GM12875 (cell line): ENCODE measurements at regions not wholly inside any gene's neighbourhood (a gene's known extent, or its start where the extent isn't known, plus 50 kb on each side); places are given as distances from the start of the nearest gene placed in this dataset.
"Not testable (repeated sequence)": the region's sequence is repeated elsewhere in the genome, so short reads cannot be mapped to it uniquely, and the experiment has no call there.

Experiments
- H3K4me3 ChIP-seq: one replicate; pipeline ENCODE4 v1.5.1; 2011; ENCODE audit warnings: low read depth, low read length, control low read depth
- TF ChIP-seq, protein P1 (sequence below): IDR thresholded peaks from 2 replicates; pipeline ENCODE4 v1.5.1; 2011; ENCODE audit warnings: low read depth, mild to moderate bottlenecking, control low read depth, inconsistent platforms, low read length, moderate library complexity, borderline replicate concordance; ENCODE audit not compliant: insufficient read depth

- H3K4me3 ChIP-seq = not testable (repeated sequence)
Measured at GRCh38 chr5:102154791-102155605, 141.1 kb downstream of the SLCO4C1 start.

GRCh38 chr5:102154291-102154690, 141.8 kb downstream of the SLCO4C1 start:
- TF ChIP-seq, protein P1, sequence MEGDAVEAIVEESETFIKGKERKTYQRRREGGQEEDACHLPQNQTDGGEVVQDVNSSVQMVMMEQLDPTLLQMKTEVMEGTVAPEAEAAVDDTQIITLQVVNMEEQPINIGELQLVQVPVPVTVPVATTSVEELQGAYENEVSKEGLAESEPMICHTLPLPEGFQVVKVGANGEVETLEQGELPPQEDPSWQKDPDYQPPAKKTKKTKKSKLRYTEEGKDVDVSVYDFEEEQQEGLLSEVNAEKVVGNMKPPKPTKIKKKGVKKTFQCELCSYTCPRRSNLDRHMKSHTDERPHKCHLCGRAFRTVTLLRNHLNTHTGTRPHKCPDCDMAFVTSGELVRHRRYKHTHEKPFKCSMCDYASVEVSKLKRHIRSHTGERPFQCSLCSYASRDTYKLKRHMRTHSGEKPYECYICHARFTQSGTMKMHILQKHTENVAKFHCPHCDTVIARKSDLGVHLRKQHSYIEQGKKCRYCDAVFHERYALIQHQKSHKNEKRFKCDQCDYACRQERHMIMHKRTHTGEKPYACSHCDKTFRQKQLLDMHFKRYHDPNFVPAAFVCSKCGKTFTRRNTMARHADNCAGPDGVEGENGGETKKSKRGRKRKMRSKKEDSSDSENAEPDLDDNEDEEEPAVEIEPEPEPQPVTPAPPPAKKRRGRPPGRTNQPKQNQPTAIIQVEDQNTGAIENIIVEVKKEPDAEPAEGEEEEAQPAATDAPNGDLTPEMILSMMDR = no peak
- H3K4me3 ChIP-seq = no peak overlapping the region

DNA sequence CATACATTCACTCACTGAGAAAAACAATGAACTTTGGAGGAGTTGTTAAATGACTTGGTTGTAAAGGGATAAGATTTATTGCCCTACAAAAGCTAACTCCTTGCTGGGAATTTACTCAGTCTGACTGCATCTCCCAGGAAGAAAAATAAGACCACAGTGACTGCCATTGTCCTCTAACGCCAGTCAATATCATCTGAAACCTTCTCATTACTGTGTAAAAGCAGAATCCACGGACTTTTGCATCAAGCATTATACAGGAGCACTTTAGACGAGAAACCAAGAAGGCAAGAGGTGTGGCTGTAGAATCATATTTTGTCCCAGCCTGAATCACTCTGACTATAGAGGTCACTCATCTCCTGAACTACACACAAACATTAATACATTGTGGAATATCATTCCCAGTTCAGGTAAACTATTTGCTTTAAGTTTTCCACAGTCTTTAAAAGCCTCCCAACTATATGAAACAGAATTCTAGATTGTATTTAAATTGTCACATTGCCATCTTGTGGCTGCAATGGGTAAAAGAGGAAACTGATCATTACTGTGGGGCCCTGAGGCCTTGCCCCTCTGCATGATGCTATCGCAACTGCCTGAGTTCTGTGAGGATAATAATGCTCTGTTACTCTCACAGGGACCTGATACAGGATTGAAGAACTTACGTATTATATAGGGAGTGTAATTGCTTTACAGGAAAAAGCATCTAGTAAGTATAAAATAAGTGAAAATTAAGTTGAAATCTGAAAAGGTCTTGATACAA, 142.9 kb downstream of the SLCO4C1 start:
- no peak overlapping the region for H3K4me3 ChIP-seq
- TF ChIP-seq, protein P1 = 0 out of 2 replicates have a peak, but pooled peaks have one; percentile 2

DNA sequence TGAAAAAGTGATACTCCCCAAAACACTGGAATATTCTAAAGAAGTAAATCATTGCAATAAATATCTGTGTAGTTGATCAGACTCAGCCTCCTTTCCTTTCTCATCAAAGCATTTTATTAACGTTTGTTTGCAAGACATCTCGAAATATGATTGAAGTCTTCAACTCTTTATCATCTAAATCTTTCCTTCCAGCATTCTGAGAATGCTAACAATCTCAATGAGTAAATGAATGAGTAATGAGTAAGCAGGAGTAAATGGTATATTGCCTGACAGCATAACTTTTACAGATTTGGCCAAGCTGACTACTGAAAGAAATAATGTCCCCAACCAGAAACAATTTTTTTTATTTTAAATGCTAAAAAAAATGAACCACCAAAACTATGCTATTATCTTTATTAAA, 157.1 kb downstream of the SLCO4C1 start:
- TF ChIP-seq, protein P1 = no peak
- H3K4me3 ChIP-seq = no peak overlapping the region

DNA sequence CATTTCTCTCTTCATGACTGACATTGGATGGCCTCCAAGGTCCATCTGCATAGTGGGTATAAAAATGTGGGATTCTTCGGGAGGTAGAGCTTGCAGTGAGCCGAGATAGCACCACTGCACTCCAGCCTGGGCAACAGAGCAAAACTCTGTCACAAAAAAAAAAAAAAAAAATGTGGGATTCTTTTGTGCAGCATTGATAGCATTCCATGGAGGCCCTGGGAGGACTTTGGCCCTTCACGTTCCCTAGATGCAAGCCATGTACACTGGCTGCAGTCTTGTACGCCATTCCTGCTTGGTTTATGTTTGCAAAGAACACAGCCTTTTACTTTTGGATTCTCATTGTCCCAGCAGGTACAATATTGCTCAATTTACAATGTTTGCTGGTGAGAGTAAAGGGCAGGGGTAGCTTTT, 157.8 kb downstream of the SLCO4C1 start:
- no peak overlapping the region for H3K4me3 ChIP-seq
- TF ChIP-seq, protein P1 = no peak

GRCh38 chr5:102130890-102131289, 165.2 kb downstream of the SLCO4C1 start:
- H3K4me3 ChIP-seq = no peak overlapping the region
- TF ChIP-seq, protein P1 = no peak

- H3K4me3 ChIP-seq = no peak overlapping the region
- TF ChIP-seq, protein P1 = no peak
Measured at GRCh38 chr5:102130386-102130785, 165.7 kb downstream of the SLCO4C1 start.
